ENCODE measurements at regions not wholly inside any gene's neighbourhood (a gene's known extent, or its start where the extent isn't known, plus 50 kb on each side); places are given as distances from the start of the nearest gene placed in this dataset.
A peak's percentile ranks its signal among the peaks of the same experiment; 100 is the strongest.

- DNase-seq: peak; percentile 53
Observed at GRCh38 chr14:37903343-37904191, 304.1 kb upstream of the SSTR1 start.

- no peak for DNase-seq
Observed at GRCh38 chr14:37924622-37925021, 283.1 kb upstream of the SSTR1 start.

GRCh38 chr14:37932008-37932407 is 275.7 kb upstream of the SSTR1 start:
- DNase-seq: no peak

- no peak for DNase-seq
Observed at GRCh38 chr14:37932481-37932880, 275.2 kb upstream of the SSTR1 start.

GRCh38 chr14:37936971-37937370 is 270.7 kb upstream of the SSTR1 start:
- no peak for DNase-seq

GRCh38 chr14:37939442-37940028 is 268.2 kb upstream of the SSTR1 start:
- no peak for DNase-seq

- no peak for DNase-seq
Observed at GRCh38 chr14:37945959-37946358, 261.7 kb upstream of the SSTR1 start.

- no peak for DNase-seq
Observed at GRCh38 chr14:37946819-37947218, 260.9 kb upstream of the SSTR1 start.

GRCh38 chr14:37948266-37948665 is 259.4 kb upstream of the SSTR1 start:
- no peak for DNase-seq

GRCh38 chr14:37968664-37969240 is 239.0 kb upstream of the SSTR1 start:
- no peak for DNase-seq

- no peak for DNase-seq
Observed at GRCh38 chr14:37969511-37969979, 238.2 kb upstream of the SSTR1 start.

- DNase-seq: no peak
Observed at GRCh38 chr14:37970696-37971095, 237.0 kb upstream of the SSTR1 start.

GRCh38 chr14:37972941-37973887 is 234.5 kb upstream of the SSTR1 start:
- DNase-seq: peak; percentile 2

- DNase-seq: peak; percentile 26
Observed at GRCh38 chr14:37974421-37974820, 233.3 kb upstream of the SSTR1 start.

- DNase-seq: no peak
Observed at GRCh38 chr14:37977481-37977880, 230.2 kb upstream of the SSTR1 start.

- DNase-seq: peak; percentile 52
Observed at GRCh38 chr14:37985826-37986470, 221.8 kb upstream of the SSTR1 start.

- no peak for DNase-seq
Observed at GRCh38 chr14:37988472-37988871, 219.2 kb upstream of the SSTR1 start.

GRCh38 chr14:37991027-37991426 is 216.7 kb upstream of the SSTR1 start:
- DNase-seq: no peak

- no peak for DNase-seq
Observed at GRCh38 chr14:37992499-37992898, 215.2 kb upstream of the SSTR1 start.

GRCh38 chr14:37994846-37995372 is 212.8 kb upstream of the SSTR1 start:
- no peak for DNase-seq

- DNase-seq: no peak
Observed at GRCh38 chr14:37997017-37997416, 210.7 kb upstream of the SSTR1 start.

- no peak for DNase-seq
Observed at GRCh38 chr14:38000340-38000739, 207.4 kb upstream of the SSTR1 start.
